Fibroblast of lung (primary cell): ENCODE measurements at regions not wholly inside any gene's neighbourhood (a gene's known extent, or its start where the extent isn't known, plus 50 kb on each side); places are given as distances from the start of the nearest gene placed in this dataset.

Source experiments
- EZH2 ChIP-seq: IDR thresholded peaks from 2 replicates; pipeline ENCODE4 v1.5.1; 2012; ENCODE audit warnings: low read length, control low read depth, mild to moderate bottlenecking; ENCODE audit errors: missing control alignments
- TF ChIP-seq, protein P1 (sequence below), 2 donors: IDR thresholded peaks in 1 of 2; conservative IDR thresholded peaks in 1 of 2; 1 replicate in 1 of 2; 2 replicates in 1 of 2; pipeline ENCODE4 v1.5.1; 2011 to 2012; ENCODE audit warnings: low read length in 2 of 2, control low read depth in 1 of 2, inconsistent platforms in 1 of 2, low read depth in 1 of 2, mild to moderate bottlenecking in 1 of 2

DNA sequence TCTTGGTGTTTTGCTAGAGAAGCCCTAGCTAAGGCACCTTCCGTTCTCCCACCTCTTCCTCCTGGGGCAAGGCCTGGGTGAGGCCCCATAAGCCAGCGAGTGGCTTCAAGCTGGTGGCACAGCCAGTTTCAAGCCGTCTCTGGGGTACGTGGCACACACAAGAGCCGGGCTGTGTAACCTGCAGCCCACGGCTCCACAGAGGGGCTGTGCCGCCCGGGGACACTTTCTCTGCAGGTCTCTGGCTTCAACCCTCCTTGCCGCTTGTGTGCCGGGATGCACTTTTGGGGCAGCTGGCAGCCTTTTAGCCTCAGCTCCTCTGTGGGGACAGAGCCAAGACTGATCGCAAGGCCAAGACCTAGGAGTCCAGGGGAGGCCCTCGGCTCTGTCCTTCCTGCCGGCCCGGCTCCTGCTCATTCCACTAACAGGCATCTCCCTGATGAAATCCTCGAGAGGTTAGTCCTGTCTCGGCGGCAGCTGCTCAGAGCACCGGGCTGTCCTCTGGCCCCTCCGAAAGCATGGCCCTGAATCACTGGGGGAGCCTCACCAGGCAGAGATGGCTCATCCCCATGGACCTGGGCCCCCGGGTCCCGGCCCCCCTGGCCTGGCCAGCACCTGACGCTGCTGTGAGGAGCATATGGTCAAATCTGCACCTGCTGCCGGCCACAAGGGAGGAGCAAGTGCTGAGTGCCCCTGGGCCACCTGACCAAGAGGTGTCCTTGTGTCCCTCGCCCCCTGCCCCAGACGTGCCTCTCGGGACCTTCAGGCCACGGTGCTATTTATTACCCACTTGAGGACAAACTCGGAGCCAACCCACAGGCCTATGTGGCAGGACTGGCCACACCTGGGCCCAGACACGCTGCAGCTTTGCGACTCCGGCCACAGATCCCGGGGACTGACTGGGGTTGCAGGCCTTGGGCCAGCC, 98.5 kb downstream of the METRNL start:
- TF ChIP-seq, protein P1, sequence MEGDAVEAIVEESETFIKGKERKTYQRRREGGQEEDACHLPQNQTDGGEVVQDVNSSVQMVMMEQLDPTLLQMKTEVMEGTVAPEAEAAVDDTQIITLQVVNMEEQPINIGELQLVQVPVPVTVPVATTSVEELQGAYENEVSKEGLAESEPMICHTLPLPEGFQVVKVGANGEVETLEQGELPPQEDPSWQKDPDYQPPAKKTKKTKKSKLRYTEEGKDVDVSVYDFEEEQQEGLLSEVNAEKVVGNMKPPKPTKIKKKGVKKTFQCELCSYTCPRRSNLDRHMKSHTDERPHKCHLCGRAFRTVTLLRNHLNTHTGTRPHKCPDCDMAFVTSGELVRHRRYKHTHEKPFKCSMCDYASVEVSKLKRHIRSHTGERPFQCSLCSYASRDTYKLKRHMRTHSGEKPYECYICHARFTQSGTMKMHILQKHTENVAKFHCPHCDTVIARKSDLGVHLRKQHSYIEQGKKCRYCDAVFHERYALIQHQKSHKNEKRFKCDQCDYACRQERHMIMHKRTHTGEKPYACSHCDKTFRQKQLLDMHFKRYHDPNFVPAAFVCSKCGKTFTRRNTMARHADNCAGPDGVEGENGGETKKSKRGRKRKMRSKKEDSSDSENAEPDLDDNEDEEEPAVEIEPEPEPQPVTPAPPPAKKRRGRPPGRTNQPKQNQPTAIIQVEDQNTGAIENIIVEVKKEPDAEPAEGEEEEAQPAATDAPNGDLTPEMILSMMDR (conservative IDR thresholded peaks at IDR 0.05 in 1 of 2, IDR thresholded peaks at IDR 0.05 in 1 of 2; ENCODE audit: low read depth in 1 of 2, low read length in 2 of 2) = no peak
- no peak for TF ChIP-seq EZH2
